ENCODE measurements at regions not wholly inside any gene's neighbourhood (a gene's known extent, or its start where the extent isn't known, plus 50 kb on each side); places are given as distances from the start of the nearest gene placed in this dataset.
"Not testable (repeated sequence)": the region's sequence is repeated elsewhere in the genome, so short reads cannot be mapped to it uniquely, and the experiment has no call there.

DNA sequence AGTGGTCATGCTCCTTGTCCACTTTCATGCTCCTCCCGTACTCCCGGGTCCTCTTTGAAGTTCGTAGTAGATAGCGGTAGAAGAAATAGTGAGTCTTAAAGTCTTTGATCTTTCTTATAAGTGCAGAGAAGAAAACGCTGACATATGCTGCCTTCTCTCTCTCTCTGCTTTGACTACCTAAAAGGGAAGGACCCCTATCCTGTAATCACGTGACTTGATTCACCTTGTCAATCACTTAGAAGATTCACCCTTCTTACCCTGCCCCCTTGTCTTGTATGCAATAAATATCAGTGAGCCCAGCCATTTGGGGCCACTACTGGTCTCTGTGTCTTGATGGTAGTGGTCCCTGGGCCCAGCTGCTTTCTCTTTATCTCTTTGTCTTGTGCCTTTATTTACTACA, 158.5 kb upstream of the VWC2 start:
- H3K4me3 Mint-ChIP-seq; H3K27me3 Mint-ChIP-seq (ENCODE audit: low read depth); intact Hi-C loops (cut with micrococcal nuclease); H3K4me1 Mint-ChIP-seq (ENCODE audit: low read depth); CTCF ChIA-PET; DNase-seq; H3K27ac Mint-ChIP-seq; H3K9me3 Mint-ChIP-seq; H3K36me3 Mint-ChIP-seq (ENCODE audit: low read depth): not testable (repeated sequence)

GRCh38 chr7:49618028-49618427, 155.4 kb upstream of the VWC2 start:
- Mint-ChIP-seq H3K4me1 (ENCODE audit: low read depth) (no peaks in the 10 kb centered on the region), H3K36me3 (ENCODE audit: low read depth) (no peaks in the 10 kb centered on the region), H3K27ac (no peak overlapping the region), H3K27me3 (ENCODE audit: low read depth) (no peaks in the 10 kb centered on the region), H3K4me3 (no peak overlapping the region), H3K9me3 (peaks cover 12% of the 10 kb centered on the region)
- no peak for DNase-seq
- CTCF ChIA-PET, result no interaction called here
- intact Hi-C loops (cut with micrococcal nuclease), result no loop called here

- no peak for DNase-seq
- Mint-ChIP-seq H3K27ac (no peak overlapping the region), H3K27me3 (ENCODE audit: low read depth) (no peaks in the 10 kb centered on the region), H3K9me3 (peaks cover 11% of the 10 kb centered on the region), H3K4me1 (ENCODE audit: low read depth) (no peaks in the 10 kb centered on the region), H3K36me3 (ENCODE audit: low read depth) (no peaks in the 10 kb centered on the region), H3K4me3 (no peak overlapping the region)
- CTCF ChIA-PET, result no interaction called here
- intact Hi-C loops (cut with micrococcal nuclease), result no loop called here
Observed at GRCh38 chr7:49623943-49624342, 149.5 kb upstream of the VWC2 start.

DNA sequence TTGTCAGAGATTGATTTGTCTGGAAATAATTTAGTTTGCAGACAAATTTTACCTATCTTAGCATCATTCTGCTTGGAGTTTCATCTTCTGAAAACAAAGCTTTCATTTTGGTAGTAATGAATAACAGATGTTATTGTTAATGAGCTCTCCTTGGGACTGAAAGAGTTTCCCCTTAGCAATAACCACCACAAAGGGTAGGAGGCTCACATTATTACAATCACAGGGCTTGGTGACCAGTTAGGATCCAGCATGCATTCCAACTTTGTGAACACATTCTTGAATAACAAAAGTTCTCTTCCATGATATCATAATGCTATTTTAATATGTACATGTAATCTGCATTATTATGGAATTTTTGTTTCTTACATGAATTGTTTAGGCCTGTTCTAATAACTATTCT, 148.8 kb upstream of the VWC2 start:
- intact Hi-C loops (cut with micrococcal nuclease), result no loop called here
- Mint-ChIP-seq H3K9me3 (peaks cover 9% of the 10 kb centered on the region), H3K27me3 (ENCODE audit: low read depth) (no peaks in the 10 kb centered on the region), H3K27ac (no peak overlapping the region), H3K36me3 (ENCODE audit: low read depth) (no peaks in the 10 kb centered on the region), H3K4me1 (ENCODE audit: low read depth) (no peaks in the 10 kb centered on the region), H3K4me3 (no peak overlapping the region)
- no peak for DNase-seq
- CTCF ChIA-PET, result no interaction called here

- no peak for DNase-seq
- Mint-ChIP-seq H3K9me3 (no peaks in the 10 kb centered on the region), H3K4me1 (ENCODE audit: low read depth) (no peaks in the 10 kb centered on the region), H3K27ac (no peak overlapping the region), H3K27me3 (ENCODE audit: low read depth) (no peaks in the 10 kb centered on the region), H3K36me3 (ENCODE audit: low read depth) (no peaks in the 10 kb centered on the region), H3K4me3 (no peak overlapping the region)
- intact Hi-C loops (cut with micrococcal nuclease), result no loop called here
- CTCF ChIA-PET, result interaction anchor here (0.6 kb wide), 1 partner anchor 24 kb away, joined by 5 read pairs; no protein-coding TSS in a partner anchor
Observed at GRCh38 chr7:49630513-49630912, 142.9 kb upstream of the VWC2 start.

GRCh38 chr7:49631071-49631815, 142.2 kb upstream of the VWC2 start:
- Mint-ChIP-seq H3K27me3 (ENCODE audit: low read depth) (no peaks in the 10 kb centered on the region), H3K36me3 (ENCODE audit: low read depth) (no peaks in the 10 kb centered on the region), H3K9me3 (no peaks in the 10 kb centered on the region), H3K27ac (no peak overlapping the region), H3K4me3 (no peak overlapping the region), H3K4me1 (ENCODE audit: low read depth) (no peaks in the 10 kb centered on the region)
- CTCF ChIA-PET, result interaction anchor here (0.6 kb wide), 1 partner anchor 25 kb away, joined by 5 read pairs; no protein-coding TSS in a partner anchor
- intact Hi-C loops (cut with micrococcal nuclease), result no loop called here
- no peak for DNase-seq

GRCh38 chr7:49631960-49632359, 141.5 kb upstream of the VWC2 start:
- Mint-ChIP-seq H3K4me1 (ENCODE audit: low read depth) (no peaks in the 10 kb centered on the region), H3K27me3 (ENCODE audit: low read depth) (no peaks in the 10 kb centered on the region), H3K9me3 (no peaks in the 10 kb centered on the region), H3K36me3 (ENCODE audit: low read depth) (no peaks in the 10 kb centered on the region), H3K27ac (no peak overlapping the region), H3K4me3 (no peak overlapping the region)
- intact Hi-C loops (cut with micrococcal nuclease), result no loop called here
- CTCF ChIA-PET, result no interaction called here
- DNase-seq, result no peak

DNA sequence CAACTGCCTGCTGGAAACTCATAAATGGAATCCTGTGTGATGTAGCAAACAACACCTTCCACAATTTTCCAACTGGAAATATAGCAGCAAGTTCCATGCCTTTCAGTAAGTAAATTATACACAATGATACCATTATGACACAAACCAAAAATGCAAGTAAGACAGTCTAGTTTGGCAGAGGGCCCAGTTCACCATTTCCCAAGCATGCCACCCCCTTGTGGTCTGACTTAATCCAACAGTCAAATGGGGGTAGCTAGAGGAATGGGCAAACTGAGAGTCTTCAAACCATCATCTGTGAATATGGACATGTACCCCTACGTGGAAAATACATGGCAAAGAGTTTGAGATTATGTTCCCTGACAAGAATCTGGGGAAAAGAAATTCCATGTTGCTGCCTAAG, 137.6 kb upstream of the VWC2 start:
- Mint-ChIP-seq H3K36me3 (ENCODE audit: low read depth) (no peaks in the 10 kb centered on the region), H3K27ac (no peak overlapping the region), H3K9me3 (no peaks in the 10 kb centered on the region), H3K4me3 (no peak overlapping the region), H3K4me1 (ENCODE audit: low read depth) (no peaks in the 10 kb centered on the region), H3K27me3 (ENCODE audit: low read depth) (no peaks in the 10 kb centered on the region)
- DNase-seq, result no peak
- CTCF ChIA-PET, result no interaction called here
- intact Hi-C loops (cut with micrococcal nuclease), result no loop called here

DNA sequence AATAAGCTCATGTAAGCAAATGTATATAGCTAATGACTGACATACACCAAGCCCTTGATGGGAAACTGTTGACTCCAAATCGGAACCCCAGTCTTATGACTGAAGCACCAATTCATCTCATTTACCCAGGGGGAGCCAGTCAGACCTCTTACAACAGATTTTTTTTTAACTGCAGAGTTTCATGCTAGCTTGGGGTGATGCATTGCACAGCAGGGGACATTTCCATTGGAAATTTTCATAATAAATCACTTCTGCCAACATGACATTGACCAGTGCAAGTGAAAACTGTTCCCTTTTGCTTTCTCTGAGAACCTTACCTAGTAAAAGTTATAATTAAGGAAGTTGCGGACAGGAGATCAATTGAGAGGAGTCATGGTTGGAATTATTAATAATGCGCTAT, 137.0 kb upstream of the VWC2 start:
- Mint-ChIP-seq H3K27me3 (ENCODE audit: low read depth) (no peaks in the 10 kb centered on the region), H3K9me3 (no peaks in the 10 kb centered on the region), H3K4me1 (ENCODE audit: low read depth) (no peaks in the 10 kb centered on the region), H3K27ac (no peak overlapping the region), H3K36me3 (ENCODE audit: low read depth) (no peaks in the 10 kb centered on the region), H3K4me3 (no peak overlapping the region)
- no peak for DNase-seq
- intact Hi-C loops (cut with micrococcal nuclease), result no loop called here
- CTCF ChIA-PET, result no interaction called here

DNA sequence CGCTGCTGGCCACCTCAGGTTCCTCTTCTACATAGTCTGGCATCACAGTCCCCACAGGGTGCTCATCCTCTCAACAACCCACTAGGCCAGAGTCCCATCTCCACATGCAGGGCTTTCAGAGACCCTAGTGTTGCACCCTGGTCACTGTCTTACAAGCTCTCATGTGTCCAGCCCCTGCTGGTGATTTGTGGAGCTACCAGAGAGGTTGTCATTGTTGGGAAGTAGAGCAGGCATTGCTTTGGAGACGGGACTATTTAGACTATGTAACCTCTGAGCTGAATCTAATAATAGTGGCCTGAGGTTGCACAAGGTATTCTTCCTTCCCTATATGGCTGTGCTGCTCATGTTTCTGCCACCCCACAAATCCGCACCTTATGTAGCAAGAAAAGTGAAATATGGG, 135.3 kb upstream of the VWC2 start:
- Mint-ChIP-seq H3K4me1 (ENCODE audit: low read depth) (no peaks in the 10 kb centered on the region), H3K9me3 (no peaks in the 10 kb centered on the region), H3K36me3 (ENCODE audit: low read depth) (no peaks in the 10 kb centered on the region), H3K27me3 (ENCODE audit: low read depth) (no peaks in the 10 kb centered on the region), H3K4me3 (no peak overlapping the region), H3K27ac (no peak overlapping the region)
- DNase-seq, result no peak
- intact Hi-C loops (cut with micrococcal nuclease), result no loop called here
- CTCF ChIA-PET, result no interaction called here

GRCh38 chr7:49639068-49639593, 134.3 kb upstream of the VWC2 start:
- Mint-ChIP-seq H3K4me3 (no peak overlapping the region), H3K36me3 (ENCODE audit: low read depth) (no peaks in the 10 kb centered on the region), H3K4me1 (ENCODE audit: low read depth) (no peaks in the 10 kb centered on the region), H3K9me3 (no peaks in the 10 kb centered on the region), H3K27me3 (ENCODE audit: low read depth) (no peaks in the 10 kb centered on the region), H3K27ac (no peak overlapping the region)
- CTCF ChIA-PET, result no interaction called here
- intact Hi-C loops (cut with micrococcal nuclease), result no loop called here
- DNase-seq, result no peak

GRCh38 chr7:49639808-49640207, 133.6 kb upstream of the VWC2 start:
- CTCF ChIA-PET, result no interaction called here
- H3K27ac Mint-ChIP-seq, result no peak overlapping the region

GRCh38 chr7:49643321-49643720, 130.1 kb upstream of the VWC2 start:
- no peaks in the 10 kb centered on the region for H3K4me1 Mint-ChIP-seq (ENCODE audit: low read depth)
- DNase-seq, result no peak
- CTCF ChIA-PET, result no interaction called here
- intact Hi-C loops (cut with micrococcal nuclease), result no loop called here
- no peaks in the 10 kb centered on the region for H3K9me3 Mint-ChIP-seq
- H3K27me3 Mint-ChIP-seq (ENCODE audit: low read depth), result no peaks in the 10 kb centered on the region
- H3K36me3 Mint-ChIP-seq (ENCODE audit: low read depth), result no peaks in the 10 kb centered on the region
- no peak overlapping the region for H3K27ac Mint-ChIP-seq
- no peak overlapping the region for H3K4me3 Mint-ChIP-seq

More at GRCh38 chr7:49639808-49640207, 133.6 kb upstream of the VWC2 start:
- intact Hi-C loops (cut with micrococcal nuclease), result no loop called here
- no peak for DNase-seq
- no peaks in the 10 kb centered on the region for H3K4me1 Mint-ChIP-seq (ENCODE audit: low read depth)
- no peak overlapping the region for H3K4me3 Mint-ChIP-seq
- H3K27me3 Mint-ChIP-seq (ENCODE audit: low read depth), result no peaks in the 10 kb centered on the region
- H3K9me3 Mint-ChIP-seq, result no peaks in the 10 kb centered on the region
- no peaks in the 10 kb centered on the region for H3K36me3 Mint-ChIP-seq (ENCODE audit: low read depth)
